Osteoblast (primary cell): ENCODE measurements at regions not wholly inside any gene's neighbourhood (a gene's known extent, or its start where the extent isn't known, plus 50 kb on each side); places are given as distances from the start of the nearest gene placed in this dataset.
A peak's percentile ranks its signal among the peaks of the same experiment; 100 is the strongest.

Source experiments
- DNase-seq: peaks from one replicate; pipeline ENCODE4 v3.0.0; 2011; ENCODE audit warnings: low spot score, mixed read lengths; ENCODE audit not compliant: insufficient read length; ENCODE audit errors: missing footprints
- H2AFZ ChIP-seq: 2 replicates; pipeline ENCODE4 v1.6.0; 2011; ENCODE audit warnings: mild to moderate bottlenecking, low read length
- H3K27ac ChIP-seq: 2 replicates; pipeline ENCODE4 v1.5.1; 2011; ENCODE audit warnings: mild to moderate bottlenecking, low read depth, low read length, moderate library complexity
- H3K27me3 ChIP-seq: 2 replicates; pipeline ENCODE4 v1.6.0; 2012; ENCODE audit warnings: mild to moderate bottlenecking, control low read depth, inconsistent platforms, low read length, moderate library complexity; ENCODE audit not compliant: insufficient read depth
- H3K36me3 ChIP-seq: 2 replicates; pipeline ENCODE4 v1.5.1; 2011; ENCODE audit warnings: mild to moderate bottlenecking, low read length, control low read depth, moderate library complexity; ENCODE audit not compliant: insufficient read depth
- H3K4me1 ChIP-seq: 2 replicates; pipeline ENCODE4 v1.5.1; 2011; ENCODE audit warnings: mild to moderate bottlenecking, low read length, control low read depth, moderate library complexity; ENCODE audit not compliant: insufficient read depth
- H3K4me2 ChIP-seq: 2 replicates; pipeline ENCODE4 v1.6.0; 2011; ENCODE audit warnings: mild to moderate bottlenecking, low read length; ENCODE audit not compliant: insufficient read depth
- H3K4me3 ChIP-seq: fragments of 200-600 bp; sonication (generic); 3 replicates; pipeline ENCODE4 v1.5.1; 2012; ENCODE audit warnings: mild to moderate bottlenecking, low read length, inconsistent platforms; ENCODE audit not compliant: insufficient read depth
- H3K79me2 ChIP-seq: 2 replicates; pipeline ENCODE4 v1.6.0; 2012; ENCODE audit warnings: mild to moderate bottlenecking, low read length, control low read depth, inconsistent platforms; ENCODE audit not compliant: insufficient read depth
- H3K9me3 ChIP-seq: 2 replicates; pipeline ENCODE4 v1.5.1; 2011; ENCODE audit warnings: low read depth, low read length, control low read depth
- H4K20me1 ChIP-seq: 2 replicates; pipeline ENCODE4 v1.6.0; 2012; ENCODE audit warnings: mild to moderate bottlenecking, low read length, control low read depth; ENCODE audit not compliant: insufficient read depth
- CTCF ChIP-seq: IDR thresholded peaks from 2 replicates; pipeline ENCODE4 v1.5.1; 2011; ENCODE audit warnings: mild to moderate bottlenecking, low read depth, low read length, moderate library complexity; ENCODE audit errors: extremely low read depth

- Histone ChIP-seq H3K9me3 (no peaks in the 10 kb centered on the region), H2AFZ (peak overlapping the region; percentile 29), H3K36me3 (no peaks in the 10 kb centered on the region), H3K4me1 (no peaks in the 10 kb centered on the region), H3K27me3 (no peaks in the 10 kb centered on the region), H3K4me3 (no peak overlapping the region), H4K20me1 (no peaks in the 10 kb centered on the region), H3K4me2 (no peak overlapping the region), H3K79me2 (no peaks in the 10 kb centered on the region), H3K27ac (no peak overlapping the region)
- peak; percentile 73 for TF ChIP-seq CTCF
- no peak for DNase-seq
These were observed 386.2 kb upstream of the ADGRL2 start for GRCh38 chr1:81414488-81415015.

GRCh38 chr1:81412954-81413353, 387.8 kb upstream of the ADGRL2 start:
- Histone ChIP-seq H3K4me3 (no peak overlapping the region), H3K9me3 (no peaks in the 10 kb centered on the region), H3K4me1 (no peaks in the 10 kb centered on the region), H4K20me1 (no peaks in the 10 kb centered on the region), H3K27me3 (no peaks in the 10 kb centered on the region), H3K79me2 (no peaks in the 10 kb centered on the region), H2AFZ (no peak overlapping the region), H3K4me2 (no peak overlapping the region), H3K36me3 (no peaks in the 10 kb centered on the region), H3K27ac (no peak overlapping the region)
- no peak for TF ChIP-seq CTCF
- no peak for DNase-seq

- no peaks in the 10 kb centered on the region for H3K9me3 ChIP-seq
- no peak overlapping the region for H3K4me2 ChIP-seq
- H2AFZ ChIP-seq, result no peak overlapping the region
- no peak overlapping the region for H3K4me3 ChIP-seq
- no peak for TF ChIP-seq CTCF
- no peaks in the 10 kb centered on the region for H4K20me1 ChIP-seq
- no peaks in the 10 kb centered on the region for H3K36me3 ChIP-seq
- H3K4me1 ChIP-seq, result no peaks in the 10 kb centered on the region
- no peak for DNase-seq
- H3K27ac ChIP-seq, result no peak overlapping the region
- H3K79me2 ChIP-seq, result no peaks in the 10 kb centered on the region
- no peaks in the 10 kb centered on the region for H3K27me3 ChIP-seq
These were observed 389.8 kb upstream of the ADGRL2 start for GRCh38 chr1:81410941-81411340.

GRCh38 chr1:81410351-81410750, 390.4 kb upstream of the ADGRL2 start:
- H3K27ac ChIP-seq, result no peak overlapping the region
- DNase-seq, result no peak
- no peaks in the 10 kb centered on the region for H3K36me3 ChIP-seq
- TF ChIP-seq CTCF, result no peak
- no peaks in the 10 kb centered on the region for H3K9me3 ChIP-seq
- H3K27me3 ChIP-seq, result no peaks in the 10 kb centered on the region
- no peak overlapping the region for H3K4me2 ChIP-seq
- no peaks in the 10 kb centered on the region for H3K4me1 ChIP-seq
- H2AFZ ChIP-seq, result no peak overlapping the region
- H4K20me1 ChIP-seq, result no peaks in the 10 kb centered on the region
- no peaks in the 10 kb centered on the region for H3K79me2 ChIP-seq
- no peak overlapping the region for H3K4me3 ChIP-seq
